H7 (cell line): ENCODE measurements at regions not wholly inside any gene's neighbourhood (a gene's known extent, or its start where the extent isn't known, plus 50 kb on each side); places are given as distances from the start of the nearest gene placed in this dataset.

ENCODE experiments used
- DNase-seq: peaks from one replicate; pipeline ENCODE4 v3.0.0; 2012
- H3K27me3 ChIP-seq: 2 replicates; pipeline ENCODE4 v1.6.0; 2011; ENCODE audit warnings: mild to moderate bottlenecking, low read length; ENCODE audit not compliant: control insufficient read depth, insufficient read depth
- H3K36me3 ChIP-seq: replicated peaks from 2 replicates; pipeline ENCODE4 v1.5.1; 2011; ENCODE audit warnings: low read length; ENCODE audit not compliant: control insufficient read depth, insufficient read depth
- H3K4me3 ChIP-seq: 2 replicates; pipeline ENCODE4 v1.5.1; 2011; ENCODE audit warnings: low read depth, mild to moderate bottlenecking, control low read depth, low read length, moderate library complexity; ENCODE audit not compliant: insufficient read depth

GRCh38 chr15:92705764-92706163, 50.2 kb upstream of the FAM174B start:
- H3K4me3 ChIP-seq: no peak overlapping the region
- peaks cover 4% of the 10 kb centered on the region for H3K27me3 ChIP-seq
- no peaks in the 10 kb centered on the region for H3K36me3 ChIP-seq
- DNase-seq: no peak

- DNase-seq: no peak
- Histone ChIP-seq H3K27me3 (peaks cover 4% of the 10 kb centered on the region), H3K36me3 (no peaks in the 10 kb centered on the region), H3K4me3 (no peak overlapping the region)
Measured at GRCh38 chr15:92706201-92706600, 50.6 kb upstream of the FAM174B start.

- H3K36me3 ChIP-seq: no peaks in the 10 kb centered on the region
- no peak for DNase-seq
- H3K4me3 ChIP-seq: no peak overlapping the region
- H3K27me3 ChIP-seq: peaks cover 11% of the 10 kb centered on the region
Measured at GRCh38 chr15:92707880-92708551, 52.4 kb upstream of the FAM174B start.

- H3K36me3 ChIP-seq: no peaks in the 10 kb centered on the region
Measured at GRCh38 chr15:92708635-92709034, 53.1 kb upstream of the FAM174B start.

GRCh38 chr15:92709110-92709790, 53.7 kb upstream of the FAM174B start:
- H3K4me3 ChIP-seq: no peak overlapping the region
- peaks cover 17% of the 10 kb centered on the region for H3K27me3 ChIP-seq
- DNase-seq: no peak
- H3K36me3 ChIP-seq: no peaks in the 10 kb centered on the region

More at GRCh38 chr15:92708635-92709034, 53.1 kb upstream of the FAM174B start:
- peaks cover 14% of the 10 kb centered on the region for H3K27me3 ChIP-seq
- no peak overlapping the region for H3K4me3 ChIP-seq
- no peak for DNase-seq

GRCh38 chr15:92711457-92711831, 55.9 kb upstream of the FAM174B start:
- DNase-seq: peak; percentile 59
- peaks cover 17% of the 10 kb centered on the region for H3K27me3 ChIP-seq
- peak overlapping the region; percentile 27 for H3K4me3 ChIP-seq
- H3K36me3 ChIP-seq: no peaks in the 10 kb centered on the region

GRCh38 chr15:92714077-92714476, 58.5 kb upstream of the FAM174B start:
- DNase-seq: peak; percentile 73
- Histone ChIP-seq H3K4me3 (peak overlapping the region; percentile 67), H3K27me3 (peaks cover 17% of the 10 kb centered on the region), H3K36me3 (no peaks in the 10 kb centered on the region)

- peak overlapping the region; percentile 67 for H3K4me3 ChIP-seq
- peaks cover 16% of the 10 kb centered on the region for H3K27me3 ChIP-seq
- peak; percentile 86 for DNase-seq
- H3K36me3 ChIP-seq: no peaks in the 10 kb centered on the region
Measured at GRCh38 chr15:92714477-92715401, 59.2 kb upstream of the FAM174B start.

GRCh38 chr15:92715758-92716157, 60.2 kb upstream of the FAM174B start:
- DNase-seq: no peak
- H3K36me3 ChIP-seq: no peaks in the 10 kb centered on the region
- H3K27me3 ChIP-seq: peaks cover 14% of the 10 kb centered on the region
- H3K4me3 ChIP-seq: no peak overlapping the region

GRCh38 chr15:92719021-92719420, 63.4 kb upstream of the FAM174B start:
- H3K27me3 ChIP-seq: peaks cover 3% of the 10 kb centered on the region
- no peak overlapping the region for H3K4me3 ChIP-seq
- no peak for DNase-seq
- H3K36me3 ChIP-seq: no peaks in the 10 kb centered on the region

- Histone ChIP-seq H3K36me3 (no peaks in the 10 kb centered on the region), H3K27me3 (no peaks in the 10 kb centered on the region), H3K4me3 (no peak overlapping the region)
- DNase-seq: no peak
Measured at GRCh38 chr15:92724144-92724543, 68.6 kb upstream of the FAM174B start.

- Histone ChIP-seq H3K4me3 (no peak overlapping the region), H3K36me3 (no peaks in the 10 kb centered on the region), H3K27me3 (no peaks in the 10 kb centered on the region)
- no peak for DNase-seq
Measured at GRCh38 chr15:92725171-92725570, 69.6 kb upstream of the FAM174B start.

- H3K4me3 ChIP-seq: no peak overlapping the region
- H3K36me3 ChIP-seq: no peaks in the 10 kb centered on the region
- H3K27me3 ChIP-seq: no peaks in the 10 kb centered on the region
- DNase-seq: no peak
Measured at GRCh38 chr15:92728266-92728665, 72.7 kb upstream of the FAM174B start.

- H3K4me3 ChIP-seq: no peak overlapping the region
- no peaks in the 10 kb centered on the region for H3K36me3 ChIP-seq
- H3K27me3 ChIP-seq: no peaks in the 10 kb centered on the region; the same call in 1 of the 2 replicates
- no peak for DNase-seq
Measured at GRCh38 chr15:92733090-92733933, 77.7 kb upstream of the FAM174B start.
